AML-193 (cell line): ENCODE measurements at regions not wholly inside any gene's neighbourhood (a gene's known extent, or its start where the extent isn't known, plus 50 kb on each side); places are given as distances from the start of the nearest gene placed in this dataset.

Experiments used
- DNase-seq, 2 experiments: peaks; one replicate each; lab custom pipeline; 2025; lab: John Stamatoyannopoulos, UW

DNA sequence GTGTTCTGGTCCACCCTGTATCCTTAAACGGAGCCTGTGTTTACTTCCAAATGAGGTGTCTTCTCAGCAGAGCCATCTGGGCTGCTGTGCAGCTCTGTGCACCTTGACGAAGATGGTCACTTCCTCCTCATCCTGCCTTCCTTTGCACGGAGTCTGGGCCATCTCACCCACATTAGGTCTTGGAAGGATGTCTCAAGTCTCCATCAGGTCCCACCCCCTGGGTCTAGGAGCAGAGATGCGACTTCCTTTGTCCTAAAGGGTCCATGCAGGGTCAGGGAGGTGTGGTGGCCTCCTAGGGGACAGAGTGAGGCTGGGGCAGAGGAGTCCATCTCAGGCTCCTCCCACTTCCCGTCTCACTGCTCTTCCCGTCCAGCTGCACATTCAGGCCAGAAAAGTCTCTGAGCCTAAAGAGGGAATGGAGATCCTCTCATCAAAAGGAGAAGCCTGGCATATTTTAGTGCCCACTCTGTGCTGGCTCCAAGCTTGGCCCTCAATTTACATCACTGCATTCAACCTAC lies 209.2 kb downstream of the MATN1 start:
- DNase-seq = no peak

DNA sequence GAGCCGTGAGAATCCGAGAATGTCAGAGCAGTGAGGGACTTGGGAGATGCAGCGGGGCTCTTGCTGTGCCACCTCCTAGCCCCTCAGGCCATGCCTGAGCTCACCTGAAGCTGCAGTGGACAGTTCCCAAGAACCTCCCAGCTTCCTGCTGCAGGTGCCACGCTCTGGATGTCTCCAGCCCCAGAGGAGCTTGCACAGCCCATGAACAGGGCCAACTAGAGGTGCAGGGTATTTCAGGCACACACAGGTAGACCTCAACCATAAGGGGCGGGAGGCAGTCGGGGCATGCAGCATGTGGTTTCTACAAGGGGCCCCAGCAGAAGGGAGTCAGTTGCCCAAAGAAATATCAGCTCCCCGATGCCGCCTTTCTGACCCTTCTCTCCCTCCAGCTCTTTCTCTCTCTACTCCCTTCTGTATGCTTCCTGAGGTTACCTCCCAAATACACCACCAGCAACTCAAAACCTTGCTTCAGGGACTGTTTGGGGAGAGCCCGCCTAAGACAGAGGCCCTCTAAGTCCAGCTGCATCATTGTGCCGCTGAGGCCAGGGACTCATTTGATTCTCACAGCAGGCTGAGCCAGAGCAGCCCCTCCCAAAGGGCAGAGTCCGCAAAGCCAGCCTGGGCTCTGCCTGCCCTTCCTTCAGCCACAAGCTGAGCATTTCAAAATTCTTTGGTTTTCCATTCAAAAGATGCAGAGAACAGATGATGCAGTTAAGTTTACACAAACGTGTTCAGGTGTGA lies 209.8 kb downstream of the MATN1 start:
- DNase-seq = no peak

DNA sequence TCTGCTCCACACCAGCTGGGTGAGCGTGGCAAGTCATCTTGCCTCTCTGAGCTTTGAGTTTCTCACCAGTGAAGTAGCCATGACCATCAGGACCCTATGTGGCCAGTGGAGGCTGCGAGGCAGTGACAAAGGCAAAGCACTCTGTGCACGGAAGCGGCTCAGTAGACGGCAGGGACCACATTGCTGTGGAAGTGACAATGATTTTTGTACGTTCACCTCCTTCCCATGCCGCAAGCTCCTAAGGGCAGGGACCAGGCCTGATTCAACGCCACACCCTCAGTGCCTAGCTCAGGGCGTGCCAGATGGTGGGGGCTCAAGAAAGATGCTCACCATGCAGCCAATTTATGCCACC lies 210.5 kb downstream of the MATN1 start:
- DNase-seq = no peak

DNA sequence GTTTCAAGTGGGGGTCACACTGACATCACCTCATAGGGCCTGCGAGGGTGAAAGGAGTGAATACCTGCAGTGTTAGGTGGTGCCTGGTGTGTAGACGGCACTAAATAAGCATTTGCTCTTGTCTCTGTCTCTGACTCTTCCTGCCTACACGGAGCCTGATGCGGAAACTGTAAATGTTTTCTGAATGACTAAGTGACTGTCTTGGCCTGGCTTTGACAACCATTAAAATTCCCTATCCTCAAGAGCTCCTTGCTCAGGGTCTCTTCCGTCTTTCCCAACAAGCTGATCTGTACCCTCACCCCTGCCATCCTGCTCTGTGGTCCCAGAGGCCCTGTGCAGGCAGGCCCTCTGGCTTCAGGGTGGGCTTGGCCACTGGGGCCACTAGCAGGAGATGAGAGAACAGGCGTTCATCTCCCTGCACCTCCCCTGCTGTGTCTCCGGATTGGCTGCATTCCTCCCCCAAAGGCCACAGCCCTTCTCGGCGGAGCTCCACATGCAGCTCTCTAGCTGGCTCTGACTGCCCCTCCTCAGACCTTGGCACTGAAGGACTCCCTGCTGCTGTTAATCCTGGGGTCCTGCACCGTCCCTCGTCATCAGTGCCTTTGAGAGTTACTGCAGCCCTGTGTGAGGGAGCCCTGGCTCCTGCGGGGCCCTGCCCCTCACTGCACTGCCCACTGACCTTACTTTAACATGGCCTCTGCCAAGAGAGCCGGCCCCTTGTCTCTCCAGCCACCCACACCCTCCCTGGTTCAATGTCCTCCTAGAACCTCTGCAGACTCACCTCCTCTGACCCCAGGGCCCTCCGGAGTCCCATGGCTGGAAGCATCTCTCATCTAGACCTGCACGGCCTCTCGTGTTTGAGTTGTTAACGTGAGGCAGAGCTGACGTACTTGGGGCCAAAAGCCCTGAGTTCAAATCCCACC lies 211.1 kb downstream of the MATN1 start:
- DNase-seq = no peak

DNA sequence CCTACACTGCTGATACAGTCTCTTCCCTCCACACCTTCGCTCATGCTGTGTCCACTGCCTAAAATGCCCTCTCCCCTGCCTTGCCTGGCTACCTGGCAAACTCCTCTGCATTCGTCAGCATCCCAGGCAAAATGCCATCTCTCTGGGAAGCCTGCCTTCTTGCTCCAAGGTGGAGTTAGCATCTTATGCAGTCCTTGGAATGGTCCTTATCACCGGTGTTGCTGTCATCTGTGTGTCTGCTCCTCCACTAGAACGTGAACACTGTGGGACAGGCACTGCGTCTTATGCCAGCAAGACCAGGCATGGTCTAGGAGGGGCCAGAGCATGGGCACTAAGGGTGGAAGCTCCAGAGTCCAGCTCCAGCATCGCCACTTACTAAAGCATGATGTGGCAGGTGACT lies 211.8 kb downstream of the MATN1 start:
- DNase-seq = no peak

DNA sequence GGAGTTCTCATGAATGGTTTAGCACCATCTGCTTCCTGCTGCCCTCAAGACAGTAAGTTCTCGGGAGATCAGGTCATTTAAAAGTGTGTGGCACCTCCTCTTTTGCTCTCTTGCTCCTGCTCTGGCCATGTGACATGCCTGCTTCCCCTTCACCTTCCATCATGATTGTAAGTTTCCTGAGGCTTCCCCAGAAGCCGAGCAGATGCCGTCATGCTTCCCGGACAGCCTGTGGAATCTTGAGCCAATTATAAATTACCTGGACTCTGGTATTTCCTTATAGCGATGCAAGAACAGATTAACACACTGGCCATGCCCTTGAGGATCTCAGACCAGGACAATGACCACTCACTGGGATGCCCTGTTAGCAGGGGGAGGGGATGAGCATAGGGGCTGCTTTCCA lies 212.3 kb downstream of the MATN1 start:
- DNase-seq = no peak

DNA sequence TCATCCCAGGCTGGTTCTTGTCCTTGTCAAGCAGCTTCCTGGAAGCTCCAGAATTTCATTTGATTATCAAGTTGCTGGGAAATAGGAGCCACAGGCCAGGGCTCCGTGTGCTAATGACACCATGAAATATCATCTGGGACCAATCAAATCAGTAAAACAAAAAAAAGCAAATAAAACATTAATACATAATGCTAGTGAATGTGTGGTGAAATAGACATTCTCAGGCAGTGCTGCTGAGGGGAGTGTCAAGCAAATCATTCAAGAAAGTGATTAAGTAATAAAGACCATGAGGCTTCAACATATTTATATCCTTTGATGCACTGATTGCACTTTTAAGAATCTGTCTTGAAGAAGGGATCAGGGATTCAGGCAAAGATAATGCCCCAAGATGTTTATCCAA lies 213.7 kb downstream of the MATN1 start:
- no peak for DNase-seq

DNA sequence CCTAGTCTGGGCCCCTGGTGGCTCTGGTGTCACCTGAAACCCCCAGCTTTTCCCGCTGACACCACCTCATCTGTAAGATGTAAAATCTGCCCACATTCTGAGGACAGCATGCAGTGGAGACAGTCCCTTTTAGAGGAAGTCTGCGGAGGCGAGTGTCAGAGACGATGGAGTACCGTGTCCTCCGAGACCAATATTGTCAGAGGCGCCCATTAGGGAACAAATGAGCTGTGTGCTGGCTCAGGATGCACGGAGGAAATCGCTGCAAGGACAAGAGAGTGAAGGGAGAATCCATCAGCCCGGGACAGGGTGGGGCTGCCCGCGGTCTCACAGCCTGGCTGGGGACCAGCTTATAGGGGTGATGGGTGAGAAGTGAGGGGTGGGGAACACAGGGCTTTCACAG lies 214.8 kb downstream of the MATN1 start:
- no peak for DNase-seq

DNA sequence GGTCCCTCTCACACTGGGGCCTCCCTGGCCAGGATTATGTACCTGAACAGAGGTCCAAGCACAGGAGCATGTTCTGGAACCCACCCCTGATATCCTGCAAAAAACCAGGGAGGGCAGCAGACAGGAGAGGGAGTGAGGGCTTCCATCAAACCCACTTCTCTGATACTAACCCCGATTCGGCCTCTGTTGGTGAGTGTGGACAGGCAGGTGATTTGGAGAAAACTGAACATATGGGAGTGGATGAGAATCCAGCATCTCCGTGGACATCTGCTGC lies 215.3 kb downstream of the MATN1 start:
- DNase-seq = no peak

DNA sequence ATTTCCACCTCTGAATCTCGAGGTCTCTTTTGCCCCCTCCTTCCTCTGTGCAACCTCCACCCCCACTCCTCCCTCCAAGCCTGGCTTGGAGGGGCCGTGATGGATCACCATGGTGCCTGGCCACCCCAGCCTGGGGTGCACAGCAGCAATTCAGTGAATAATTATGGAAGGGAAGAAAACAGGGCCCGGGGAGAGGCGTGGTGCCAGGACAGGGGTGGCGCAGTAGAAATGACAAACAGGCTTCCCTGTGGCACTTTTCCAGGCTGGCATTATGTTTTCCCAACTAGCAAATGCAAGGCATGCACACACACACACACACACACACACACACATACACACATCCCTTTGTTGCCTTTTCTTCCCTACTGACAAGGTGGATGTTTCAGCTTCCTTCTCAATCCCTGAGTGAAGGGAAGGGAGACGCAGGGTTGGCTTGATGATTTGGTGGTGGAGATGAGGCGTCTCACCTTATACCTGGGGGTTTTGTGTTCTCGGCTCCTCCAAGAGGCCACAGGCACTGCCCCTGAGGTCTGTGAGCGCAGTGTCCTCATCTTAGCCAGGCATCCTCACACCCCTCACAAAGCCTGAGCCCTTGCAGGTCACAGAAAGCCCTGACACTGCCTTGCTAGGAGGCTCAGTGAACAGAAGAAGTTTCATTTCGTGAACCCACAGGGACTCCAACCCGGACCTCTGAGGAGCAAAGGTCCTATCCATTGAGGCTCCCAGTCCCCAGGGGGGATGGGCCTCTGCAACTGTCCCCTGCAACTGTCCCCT lies 215.8 kb downstream of the MATN1 start:
- no peak for DNase-seq

DNA sequence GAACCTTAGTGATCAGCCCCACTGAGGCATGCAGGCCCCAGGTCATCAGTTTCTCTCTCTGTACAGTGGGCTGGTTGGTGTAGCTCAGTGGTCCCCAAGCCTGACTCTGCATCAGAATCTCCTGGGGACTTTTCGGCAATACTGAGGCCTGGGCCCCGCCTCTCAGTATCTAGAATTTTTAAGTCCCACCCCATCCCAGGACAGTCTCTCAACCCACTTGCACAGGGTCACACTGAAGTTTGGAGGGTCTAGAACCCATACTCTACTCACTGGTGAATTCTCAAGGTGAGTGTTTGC lies 216.4 kb downstream of the MATN1 start:
- no peak for DNase-seq

DNA sequence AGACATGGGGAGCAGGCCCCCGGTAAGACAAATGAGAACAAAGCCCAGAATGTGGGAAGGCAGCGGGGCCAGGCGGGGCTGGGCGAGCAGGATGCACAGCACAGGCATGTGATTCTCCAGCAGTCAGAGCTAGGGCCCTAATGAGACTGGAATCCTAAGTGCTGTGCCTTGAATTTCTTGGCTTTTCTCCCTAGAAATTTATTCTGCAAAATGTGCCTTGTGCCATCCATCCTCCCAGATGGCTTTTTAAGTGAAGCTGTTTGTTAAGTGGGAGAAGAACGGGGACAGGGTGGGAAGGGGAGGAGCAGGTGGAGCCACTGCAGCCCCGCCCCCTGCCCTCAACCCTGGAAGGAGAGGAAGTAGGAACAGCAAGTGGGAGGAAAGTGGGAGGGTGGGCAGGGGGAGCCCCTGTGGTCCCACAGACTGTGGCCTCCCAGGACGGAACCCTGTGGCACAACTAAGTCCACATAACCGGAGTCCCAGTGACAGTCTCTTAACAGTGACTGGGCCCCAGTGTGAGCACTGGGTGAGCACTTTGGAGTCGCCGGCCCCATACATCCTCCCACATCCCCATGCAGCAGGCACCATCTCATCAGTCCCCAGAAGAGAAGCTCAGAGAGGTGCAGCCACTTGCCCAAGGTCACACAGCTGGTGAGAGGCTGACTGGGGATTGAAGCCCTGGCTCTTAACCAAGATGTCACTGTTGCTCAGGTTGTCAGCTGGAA lies 216.9 kb downstream of the MATN1 start:
- DNase-seq = no peak

DNA sequence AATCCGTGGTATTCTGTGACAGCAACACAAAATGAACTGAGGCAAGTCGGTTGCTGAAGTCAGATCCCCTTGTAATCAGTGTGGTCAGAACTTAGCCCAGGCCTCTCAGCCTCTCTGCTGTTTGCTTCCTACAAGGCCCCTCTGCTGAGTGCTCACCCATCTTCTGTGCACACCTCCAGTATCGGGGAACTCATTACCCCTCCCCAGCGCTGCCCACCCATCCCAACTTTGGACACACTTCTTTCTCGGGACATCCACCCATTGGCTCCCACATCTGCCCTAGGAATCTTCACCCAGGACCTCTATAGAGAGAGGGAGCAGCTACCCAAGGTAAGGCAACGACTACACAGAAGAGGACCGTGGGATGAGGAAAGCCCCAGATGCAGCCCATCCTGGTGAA lies 217.5 kb downstream of the MATN1 start:
- no peak for DNase-seq

DNA sequence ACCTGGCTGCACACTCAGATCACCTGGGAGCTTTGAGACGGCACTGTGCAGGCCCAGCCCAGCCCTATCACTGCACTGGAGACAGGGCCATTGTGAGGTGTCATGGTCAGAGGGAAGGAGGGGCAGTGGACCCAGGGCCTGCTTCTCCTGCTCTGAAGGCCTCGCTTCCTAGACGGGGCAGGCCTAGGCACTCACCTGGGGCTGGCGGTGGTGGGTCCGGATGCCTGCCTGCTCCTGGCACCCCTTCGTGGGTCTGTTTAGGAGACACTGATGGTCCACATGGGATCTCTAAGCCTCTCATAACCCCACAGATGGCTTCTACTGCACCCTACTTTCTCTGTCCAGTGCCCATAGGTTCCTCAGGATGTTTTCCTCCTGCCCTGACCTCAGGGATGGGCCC lies 230.9 kb downstream of the MATN1 start:
- DNase-seq = no peak

DNA sequence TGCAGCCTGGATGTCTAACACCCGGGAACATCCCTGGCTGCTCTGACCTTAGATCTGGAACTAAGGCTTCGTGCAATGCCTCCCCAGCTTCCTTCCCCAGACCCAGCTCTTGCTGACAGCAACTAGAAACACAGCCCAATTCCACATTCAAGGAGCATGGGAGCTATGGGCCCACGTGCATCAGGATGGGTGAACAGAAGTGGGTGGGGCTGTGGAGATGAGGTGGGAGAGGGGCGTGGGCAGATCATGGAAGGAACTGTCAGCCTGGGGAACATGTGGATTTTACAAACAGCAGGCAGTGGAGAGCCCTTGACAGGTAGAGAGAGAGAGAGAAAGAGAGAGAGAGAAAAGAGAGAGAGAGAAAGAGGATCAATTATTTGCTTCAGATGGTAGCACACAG lies 231.6 kb downstream of the MATN1 start:
- DNase-seq = no peak

DNA sequence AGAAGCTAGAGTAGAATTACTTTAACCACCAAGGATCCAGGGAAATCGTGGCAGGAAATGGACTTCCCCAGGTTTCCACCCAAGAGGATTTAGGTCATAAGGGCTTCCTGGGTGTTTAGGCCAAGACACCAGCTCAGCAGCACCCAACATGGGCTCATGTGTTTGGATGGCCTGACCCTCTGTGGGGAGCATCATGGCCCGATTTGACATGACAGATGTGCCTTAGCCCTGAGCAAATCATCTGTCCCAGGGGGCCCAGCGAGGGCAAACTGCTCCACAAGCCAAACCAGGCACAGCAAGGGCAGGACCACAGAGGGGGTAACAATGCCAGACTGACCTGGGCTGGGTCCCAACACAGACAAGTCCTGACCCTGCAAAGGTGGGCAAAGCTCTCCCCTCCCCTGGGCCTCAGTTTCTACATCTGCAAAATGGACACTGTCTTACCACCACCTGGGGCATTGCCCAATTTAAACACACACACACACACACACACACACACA lies 232.8 kb downstream of the MATN1 start:
- no peak for DNase-seq

DNA sequence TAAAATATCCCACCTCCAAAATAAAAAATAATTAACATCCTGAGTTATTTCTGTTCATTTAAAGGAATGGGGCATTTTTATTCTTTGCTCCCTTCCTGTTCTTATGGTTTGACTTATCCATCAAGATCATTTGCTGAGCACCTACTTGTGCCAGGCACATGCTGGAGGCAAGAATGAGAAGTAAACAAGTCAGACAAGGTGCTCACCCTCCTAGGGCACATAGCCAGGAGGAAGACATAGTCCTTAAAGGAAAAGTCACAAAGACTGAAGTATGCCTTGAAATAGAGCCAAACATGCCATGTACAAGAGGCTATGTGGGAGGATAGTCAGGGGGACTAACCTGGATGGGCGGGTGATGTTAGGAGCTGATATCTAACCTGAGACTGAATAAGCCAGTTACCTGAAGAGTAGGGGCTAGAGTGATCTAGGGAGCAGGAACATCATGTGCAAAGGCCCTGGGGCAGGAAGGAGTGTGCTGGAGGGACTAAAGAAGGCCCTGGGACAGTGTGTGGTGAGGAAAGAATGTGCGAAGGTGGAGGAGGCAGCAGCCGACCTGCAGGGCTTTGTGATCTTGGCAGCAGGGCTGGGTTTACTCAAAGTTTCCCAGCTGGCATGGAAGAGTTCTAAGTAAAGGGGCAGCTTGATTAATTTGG lies 233.5 kb downstream of the MATN1 start:
- DNase-seq = no peak

DNA sequence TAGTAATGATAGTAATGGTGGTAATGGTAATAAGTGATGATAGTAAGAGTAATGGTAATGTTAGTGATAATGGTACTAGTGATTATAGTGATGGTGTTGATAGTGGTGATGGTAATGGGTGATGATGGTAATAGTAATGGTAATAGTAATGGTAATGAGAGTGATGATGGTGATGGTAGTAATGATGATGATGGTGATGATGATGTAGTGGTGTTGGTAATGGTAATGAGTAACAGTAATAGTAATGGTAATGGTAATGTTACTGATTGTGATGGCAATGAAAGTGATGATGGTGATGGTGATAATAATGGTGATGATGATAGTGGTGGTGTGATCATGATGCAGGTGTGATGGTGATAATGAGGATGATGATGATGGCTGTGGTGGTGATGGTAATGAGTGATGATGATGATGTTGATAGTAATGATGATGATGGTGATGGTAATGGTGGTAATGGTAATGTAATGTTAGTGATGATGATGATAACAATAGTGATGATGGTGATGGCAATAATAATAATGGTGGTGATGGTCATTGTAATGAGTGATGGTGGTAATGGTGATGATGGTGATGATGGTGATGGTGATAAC lies 235.0 kb downstream of the MATN1 start:
- DNase-seq = no peak

DNA sequence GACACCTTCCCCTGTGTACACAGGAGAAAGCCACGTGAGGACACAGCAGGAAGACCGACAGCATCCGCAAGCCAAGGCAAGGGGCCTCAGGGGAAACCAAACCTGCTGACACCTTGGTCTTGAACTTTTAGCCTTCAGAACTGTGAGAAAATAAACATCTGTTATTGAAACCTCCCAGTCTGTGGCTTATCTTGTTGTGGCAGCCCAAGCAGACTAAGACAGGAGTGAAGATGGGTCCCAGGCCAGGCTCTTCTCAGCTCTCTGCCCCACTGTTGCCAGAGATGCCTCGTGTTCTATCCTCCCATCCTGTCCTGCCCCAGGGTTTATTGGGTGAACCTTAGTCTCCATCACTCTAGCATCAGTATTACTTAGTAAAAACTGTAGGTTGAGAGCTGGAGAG lies 236.3 kb downstream of the MATN1 start:
- DNase-seq = no peak

DNA sequence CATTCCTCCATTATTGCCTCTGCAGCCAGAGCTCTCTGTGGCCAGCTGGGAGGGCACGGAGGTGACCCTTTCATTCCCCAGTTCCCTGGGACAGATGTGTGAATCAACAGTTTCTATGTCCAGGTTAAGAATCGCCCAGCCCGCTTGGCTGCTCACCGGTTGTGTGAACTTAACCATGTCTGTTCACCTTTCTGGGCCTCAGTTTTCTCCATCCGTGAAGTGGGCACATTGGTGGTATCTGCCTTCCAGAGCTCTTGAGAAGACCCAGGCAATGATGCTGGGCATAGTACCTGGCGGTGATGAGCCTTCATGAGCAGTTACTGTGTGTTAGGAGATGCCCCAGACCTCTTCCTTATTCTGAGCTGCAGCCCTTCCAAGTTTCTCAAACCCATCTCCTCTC lies 238.3 kb downstream of the MATN1 start:
- DNase-seq = no peak

DNA sequence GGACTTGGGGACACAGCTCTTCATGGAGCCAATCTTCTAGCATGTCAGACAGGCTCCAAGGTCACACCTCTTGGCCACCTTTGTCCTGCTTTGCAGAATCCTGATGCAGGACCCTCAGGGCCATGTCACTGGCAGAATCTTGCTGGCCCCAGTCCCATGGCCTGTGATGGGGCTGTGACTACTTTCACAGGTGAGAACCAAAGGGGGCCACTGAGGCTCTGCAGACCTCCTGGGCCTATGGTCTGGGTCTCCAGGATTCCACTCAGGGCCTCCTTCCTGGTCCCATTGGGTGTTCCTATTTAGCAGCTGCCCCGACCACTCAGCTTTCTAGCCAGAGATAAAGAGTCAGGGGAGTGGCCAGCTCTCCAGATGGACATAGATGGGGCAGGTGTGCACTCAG lies 238.7 kb downstream of the MATN1 start:
- DNase-seq = no peak
